Type B pancreatic cell (in vitro differentiated cells): ENCODE measurements at regions not wholly inside any gene's neighbourhood (a gene's known extent, or its start where the extent isn't known, plus 50 kb on each side); places are given as distances from the start of the nearest gene placed in this dataset.

Experiments
- DNase-seq: peaks from one replicate; pipeline ENCODE4 v3.0.0; 2021; ENCODE audit warnings: mixed read lengths; ENCODE audit not compliant: unreplicated experiment; ENCODE audit errors: extremely low spot score
- H3K27ac Mint-ChIP-seq: 2 replicates; pipeline ENCODE4 v1.8.0; 2021; ENCODE audit warnings: mild to moderate bottlenecking, mixed read lengths
- H3K27me3 Mint-ChIP-seq: 2 replicates; pipeline ENCODE4 v1.8.0; 2021; ENCODE audit warnings: mixed read lengths
- H3K36me3 Mint-ChIP-seq: 2 replicates; pipeline ENCODE4 v1.8.0; 2021; ENCODE audit warnings: mixed read lengths
- H3K4me1 Mint-ChIP-seq: one replicate; pipeline ENCODE4 v1.8.0; 2021; ENCODE audit warnings: mixed read lengths; ENCODE audit not compliant: unreplicated experiment
- H3K4me3 Mint-ChIP-seq: 2 replicates; pipeline ENCODE4 v1.8.0; 2021; ENCODE audit warnings: mild to moderate bottlenecking, mixed read lengths
- H3K9me3 Mint-ChIP-seq: 2 replicates; pipeline ENCODE4 v1.8.0; 2021; ENCODE audit warnings: mixed read lengths
- TF ChIP-seq, protein P1 (sequence below): fragments of 200-600 bp; sonication (generic); conservative IDR thresholded peaks from 2 replicates; pipeline ENCODE4 v1.5.0; 2021; ENCODE audit warnings: antibody characterized with exemption, mild to moderate bottlenecking

DNA sequence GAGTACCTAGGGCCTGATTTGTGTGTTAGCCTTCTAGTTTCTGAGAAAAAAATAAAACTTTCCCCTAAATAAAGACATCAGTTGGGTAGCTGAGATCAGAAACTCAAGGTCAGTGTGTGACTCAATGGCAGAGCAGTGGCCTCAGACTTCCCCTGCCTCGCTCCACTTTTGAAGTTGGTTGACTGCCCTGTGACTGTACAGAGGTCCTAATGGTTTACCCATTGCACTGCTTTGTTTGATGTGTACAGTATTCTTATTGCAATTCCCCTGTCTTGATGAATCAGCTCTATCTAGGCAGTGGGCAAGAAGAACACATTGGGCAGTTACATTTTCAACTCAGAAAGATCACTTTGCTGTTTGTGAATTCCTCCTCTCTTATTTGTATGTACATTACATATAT is 315.7 kb downstream of the KCNS3 start:
- no peak for DNase-seq
- Mint-ChIP-seq H3K4me1 (no peaks in the 10 kb centered on the region), H3K9me3 (no peaks in the 10 kb centered on the region), H3K4me3 (no peak overlapping the region), H3K27me3 (peaks cover 13% of the 10 kb centered on the region), H3K36me3 (no peaks in the 10 kb centered on the region), H3K27ac (no peak overlapping the region)
- TF ChIP-seq, protein P1, sequence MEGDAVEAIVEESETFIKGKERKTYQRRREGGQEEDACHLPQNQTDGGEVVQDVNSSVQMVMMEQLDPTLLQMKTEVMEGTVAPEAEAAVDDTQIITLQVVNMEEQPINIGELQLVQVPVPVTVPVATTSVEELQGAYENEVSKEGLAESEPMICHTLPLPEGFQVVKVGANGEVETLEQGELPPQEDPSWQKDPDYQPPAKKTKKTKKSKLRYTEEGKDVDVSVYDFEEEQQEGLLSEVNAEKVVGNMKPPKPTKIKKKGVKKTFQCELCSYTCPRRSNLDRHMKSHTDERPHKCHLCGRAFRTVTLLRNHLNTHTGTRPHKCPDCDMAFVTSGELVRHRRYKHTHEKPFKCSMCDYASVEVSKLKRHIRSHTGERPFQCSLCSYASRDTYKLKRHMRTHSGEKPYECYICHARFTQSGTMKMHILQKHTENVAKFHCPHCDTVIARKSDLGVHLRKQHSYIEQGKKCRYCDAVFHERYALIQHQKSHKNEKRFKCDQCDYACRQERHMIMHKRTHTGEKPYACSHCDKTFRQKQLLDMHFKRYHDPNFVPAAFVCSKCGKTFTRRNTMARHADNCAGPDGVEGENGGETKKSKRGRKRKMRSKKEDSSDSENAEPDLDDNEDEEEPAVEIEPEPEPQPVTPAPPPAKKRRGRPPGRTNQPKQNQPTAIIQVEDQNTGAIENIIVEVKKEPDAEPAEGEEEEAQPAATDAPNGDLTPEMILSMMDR = no peak

DNA sequence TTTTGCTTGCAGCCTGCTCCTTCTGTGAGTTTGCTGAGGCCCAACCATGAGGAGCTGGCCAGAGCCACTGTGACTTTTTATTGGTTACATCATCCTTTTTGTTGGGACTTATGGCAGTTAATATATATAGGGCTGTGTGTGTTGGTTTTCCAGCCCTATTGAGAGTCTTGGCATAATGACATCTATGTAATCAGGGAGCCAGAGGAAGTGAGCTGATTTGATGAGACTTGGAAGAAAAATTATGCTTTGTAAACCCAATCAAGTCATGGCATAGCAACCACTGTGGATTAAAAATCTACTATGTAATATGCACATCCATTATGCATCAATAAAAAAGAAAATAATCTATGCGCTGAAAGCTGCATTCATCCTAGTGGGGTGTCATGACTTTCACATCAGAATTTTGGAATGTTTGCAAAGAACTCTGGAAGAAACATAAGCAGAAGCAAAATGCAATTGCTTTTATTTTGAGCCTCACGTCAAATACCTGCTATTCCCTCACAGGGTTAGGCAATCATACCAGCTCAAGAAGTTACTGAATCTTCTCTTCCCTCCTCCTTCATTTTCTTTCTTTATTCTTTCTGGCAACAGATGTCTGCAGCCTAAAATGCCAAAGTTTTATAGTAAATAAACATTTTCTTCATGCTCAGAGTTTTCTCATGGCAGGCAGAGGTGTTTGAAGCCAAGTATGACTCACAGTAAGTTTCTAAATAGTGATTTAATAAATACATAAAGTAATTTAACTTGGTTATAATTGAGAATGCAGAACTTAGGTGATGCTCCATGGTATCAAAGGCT is 308.5 kb downstream of the KCNS3 start:
- TF ChIP-seq, protein P1 = no peak
- Mint-ChIP-seq H3K27ac (no peak overlapping the region), H3K9me3 (no peaks in the 10 kb centered on the region), H3K36me3 (no peaks in the 10 kb centered on the region), H3K27me3 (peaks cover 26% of the 10 kb centered on the region), H3K4me1 (no peaks in the 10 kb centered on the region), H3K4me3 (no peak overlapping the region)
- DNase-seq = no peak

GRCh38 chr2:18182861-18183260 is 304.4 kb downstream of the KCNS3 start:
- Mint-ChIP-seq H3K27ac (no peak overlapping the region), H3K36me3 (no peaks in the 10 kb centered on the region), H3K9me3 (no peaks in the 10 kb centered on the region), H3K27me3 (peaks cover 32% of the 10 kb centered on the region), H3K4me1 (peaks cover 5% of the 10 kb centered on the region), H3K4me3 (no peak overlapping the region)
- TF ChIP-seq, protein P1 = no peak
- DNase-seq = no peak

- H3K9me3 Mint-ChIP-seq = no peaks in the 10 kb centered on the region
- no peak overlapping the region for H3K4me3 Mint-ChIP-seq
- H3K36me3 Mint-ChIP-seq = no peaks in the 10 kb centered on the region
- H3K4me1 Mint-ChIP-seq = peaks cover 5% of the 10 kb centered on the region
- no peak for DNase-seq
- no peak overlapping the region for H3K27ac Mint-ChIP-seq
- TF ChIP-seq, protein P1 = no peak
- peaks cover 19% of the 10 kb centered on the region for H3K27me3 Mint-ChIP-seq
Measured at GRCh38 chr2:18180912-18181311, 302.4 kb downstream of the KCNS3 start.

DNA sequence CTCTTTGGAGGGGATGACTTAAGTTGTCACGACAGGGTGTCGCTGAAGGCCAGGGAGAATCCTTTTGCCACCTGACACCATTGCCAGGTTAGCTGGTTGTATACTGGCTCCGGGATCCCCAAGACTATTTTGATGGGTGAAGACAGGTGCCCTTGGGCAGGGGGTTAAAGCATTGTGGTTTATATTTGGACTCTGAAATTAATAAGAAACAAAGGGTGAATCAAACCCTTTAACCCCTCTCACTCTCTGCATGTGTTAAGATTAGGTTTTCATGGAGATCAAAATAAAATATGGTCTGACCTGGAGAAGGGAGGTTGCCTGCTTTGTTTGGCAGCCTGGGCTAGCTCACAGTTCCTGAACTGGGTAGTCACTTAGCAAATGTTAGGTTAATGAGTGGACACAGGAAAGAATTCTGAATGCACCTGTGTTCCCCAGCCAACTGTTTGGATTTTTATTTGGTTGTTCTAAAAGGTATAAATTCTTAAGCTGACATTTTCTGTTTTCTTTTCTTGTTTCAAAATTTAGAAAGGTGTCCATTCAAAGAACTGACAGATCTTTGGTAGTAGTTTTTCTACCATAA is 301.7 kb downstream of the KCNS3 start:
- TF ChIP-seq, protein P1 = no peak
- Mint-ChIP-seq H3K27me3 (peaks cover 22% of the 10 kb centered on the region), H3K4me3 (no peak overlapping the region), H3K36me3 (no peaks in the 10 kb centered on the region), H3K9me3 (no peaks in the 10 kb centered on the region), H3K27ac (no peak overlapping the region), H3K4me1 (peaks cover 5% of the 10 kb centered on the region)
- no peak for DNase-seq
